ENCODE measurements at regions not wholly inside any gene's neighbourhood (a gene's known extent, or its start where the extent isn't known, plus 50 kb on each side); places are given as distances from the start of the nearest gene placed in this dataset.

- H3K27ac Mint-ChIP-seq = no peak overlapping the region
- peaks cover 0 to 4% of the 10 kb centered on the region in 2 donors for H3K4me1 ChIP-seq (ENCODE audit: control insufficient read depth in 2 of 2, insufficient read depth in 2 of 2, low read length in 2 of 2)
- no peaks in the 10 kb centered on the region for H4K20me1 ChIP-seq (ENCODE audit: control insufficient read depth, insufficient read depth, low read length, poor library complexity, severe bottlenecking)
- intact Hi-C loops (cut with micrococcal nuclease) = no loop called here
- no peak overlapping the region for H2AFZ ChIP-seq (ENCODE audit: insufficient read depth, low read depth, low read length, poor library complexity, severe bottlenecking)
- no peak overlapping the region for H3K4me3 Mint-ChIP-seq
- H3K79me2 ChIP-seq (ENCODE audit: control insufficient read depth, insufficient read depth, low read length) = no peaks in the 10 kb centered on the region
- H3K9ac ChIP-seq (ENCODE audit: low read length) = no peak overlapping the region
- POLR2A ChIA-PET = no interaction called here
- WGBS (ENCODE audit: insufficient coverage) = 92% methylated on average over 3 of the region's 7 CpGs
- CTCF ChIA-PET = interaction anchor here (0.9 kb wide), 1 partner anchor 14 kb away, joined by 3 read pairs; no protein-coding TSS in a partner anchor
- H3K4me1 Mint-ChIP-seq = peaks cover 8% of the 10 kb centered on the region
- TF ChIP-seq EZH2 (IDR thresholded peaks at IDR 0.05; ENCODE audit: borderline replicate concordance, insufficient read depth, low read depth, low read length, poor library complexity, severe bottlenecking) = no peak
- H3K4me3 ChIP-seq (ENCODE audit: control extremely low read depth in 1 of 5, extremely low read depth in 1 of 5, insufficient read depth in 1 of 5, low read depth in 2 of 5, low read length in 4 of 5) = no peak overlapping the region
- no peaks in the 10 kb centered on the region for H3K36me3 ChIP-seq (replicated peaks in 1 of 2; ENCODE audit: control extremely low read depth in 1 of 2, control insufficient read depth in 1 of 2, extremely low read depth in 1 of 2, insufficient read depth in 2 of 2, low read length in 1 of 2)
- H3K9me3 ChIP-seq (ENCODE audit: control extremely low read depth in 1 of 3, control insufficient read depth in 2 of 3, insufficient read depth in 1 of 3, low read length in 2 of 3) = peaks cover 0 to 13% (median 0%) of the 10 kb centered on the region in 3 donors
- DNase-seq = no peak
- no peak overlapping the region for H3K4me2 ChIP-seq (replicated peaks; ENCODE audit: low read depth, low read length, poor library complexity, severe bottlenecking)
- no peak overlapping the region for H3K27ac ChIP-seq (ENCODE audit: low read length in 2 of 2)
- peaks cover 4% of the 10 kb centered on the region for H3K27me3 Mint-ChIP-seq
- ATAC-seq (ENCODE audit: low read depth) = no peak
- peaks cover 4% of the 10 kb centered on the region for H3K9me3 Mint-ChIP-seq (ENCODE audit: insufficient read depth)
- no peaks in the 10 kb centered on the region for H3K27me3 ChIP-seq (replicated peaks in 1 of 4; ENCODE audit: control extremely low read depth in 1 of 4, control insufficient read depth in 3 of 4, insufficient read depth in 4 of 4, low read length in 3 of 4)
These were observed 224.5 kb downstream of the UXS1 start for GRCh38 chr2:105969552-105969951.

- Histone ChIP-seq H3K27me3 (replicated peaks in 1 of 4; ENCODE audit: control extremely low read depth in 1 of 4, control insufficient read depth in 3 of 4, insufficient read depth in 4 of 4, low read length in 3 of 4) (no peaks in the 10 kb centered on the region), H3K79me2 (ENCODE audit: control insufficient read depth, insufficient read depth, low read length) (no peaks in the 10 kb centered on the region), H3K36me3 (replicated peaks in 1 of 2; ENCODE audit: control extremely low read depth in 1 of 2, control insufficient read depth in 1 of 2, extremely low read depth in 1 of 2, insufficient read depth in 2 of 2, low read length in 1 of 2) (no peaks in the 10 kb centered on the region), H3K27ac (ENCODE audit: low read length in 2 of 2) (no peak overlapping the region), H2AFZ (ENCODE audit: insufficient read depth, low read depth, low read length, poor library complexity, severe bottlenecking) (no peak overlapping the region), H3K9me3 (ENCODE audit: control extremely low read depth in 1 of 3, control insufficient read depth in 2 of 3, insufficient read depth in 1 of 3, low read length in 2 of 3) (peaks cover 0 to 14% (median 0%) of the 10 kb centered on the region in 3 donors), H3K9ac (ENCODE audit: low read length) (no peak overlapping the region), H3K4me2 (replicated peaks; ENCODE audit: low read depth, low read length, poor library complexity, severe bottlenecking) (no peak overlapping the region), H3K4me3 (ENCODE audit: control extremely low read depth in 1 of 5, extremely low read depth in 1 of 5, insufficient read depth in 1 of 5, low read depth in 2 of 5, low read length in 4 of 5) (no peak overlapping the region), H4K20me1 (ENCODE audit: control insufficient read depth, insufficient read depth, low read length, poor library complexity, severe bottlenecking) (no peaks in the 10 kb centered on the region), H3K4me1 (ENCODE audit: control insufficient read depth in 2 of 2, insufficient read depth in 2 of 2, low read length in 2 of 2) (no peaks in the 10 kb centered on the region)
- Mint-ChIP-seq H3K27me3 (peaks cover 4% of the 10 kb centered on the region), H3K27ac (no peak overlapping the region), H3K4me3 (no peak overlapping the region), H3K9me3 (ENCODE audit: insufficient read depth) (no peaks in the 10 kb centered on the region), H3K4me1 (no peaks in the 10 kb centered on the region)
- POLR2A ChIA-PET = no interaction called here
- ATAC-seq (ENCODE audit: low read depth) = no peak
- WGBS (ENCODE audit: insufficient coverage) = 95% methylated on average over 2 of the region's 6 CpGs
- DNase-seq = no peak
- TF ChIP-seq CTCF (IDR thresholded peaks at IDR 0.05) (no peak), EZH2 (IDR thresholded peaks at IDR 0.05; ENCODE audit: borderline replicate concordance, insufficient read depth, low read depth, low read length, poor library complexity, severe bottlenecking) (no peak)
- CTCF ChIA-PET = interaction anchor here (1.1 to 1.7 kb wide), 2 partner anchors 384 to 385 kb away, joined by 3 to 4 read pairs; no protein-coding TSS in a partner anchor
- intact Hi-C loops (cut with micrococcal nuclease) = no loop called here
These were observed 217.5 kb downstream of the NCK2 start for GRCh38 chr2:105962221-105962620.
